HG02840 (cell line): ENCODE measurements at regions not wholly inside any gene's neighbourhood (a gene's known extent, or its start where the extent isn't known, plus 50 kb on each side); places are given as distances from the start of the nearest gene placed in this dataset.

Experiments used
- ATAC-seq: cut with Tn5 transposase; IDR thresholded peaks from one replicate; pipeline ENCODE4 v1.9.1; 2021; ENCODE audit warnings: mild to moderate bottlenecking, moderate library complexity, moderate number of reproducible peaks; ENCODE audit not compliant: unreplicated experiment, low FRiP score

DNA sequence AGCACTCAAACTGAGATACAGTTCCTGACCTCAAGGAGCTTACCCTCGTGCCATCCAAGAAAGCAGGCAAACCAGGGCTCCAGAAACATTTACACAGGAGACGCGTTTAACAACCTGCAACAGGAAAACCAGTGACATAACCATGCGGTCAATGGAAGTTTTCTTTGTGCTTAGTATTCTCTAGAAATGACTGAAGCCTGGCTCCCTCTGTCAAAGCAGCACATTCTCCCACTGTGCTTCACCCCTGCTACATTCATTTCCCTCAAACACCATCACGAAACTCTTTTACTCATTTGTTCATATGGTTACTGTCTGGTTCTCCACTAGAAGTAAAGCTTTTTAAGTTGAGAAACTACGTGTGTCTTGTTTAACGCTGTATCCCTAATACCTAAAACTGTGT lies 161.3 kb upstream of the CCND2 start:
- no peak for ATAC-seq

DNA sequence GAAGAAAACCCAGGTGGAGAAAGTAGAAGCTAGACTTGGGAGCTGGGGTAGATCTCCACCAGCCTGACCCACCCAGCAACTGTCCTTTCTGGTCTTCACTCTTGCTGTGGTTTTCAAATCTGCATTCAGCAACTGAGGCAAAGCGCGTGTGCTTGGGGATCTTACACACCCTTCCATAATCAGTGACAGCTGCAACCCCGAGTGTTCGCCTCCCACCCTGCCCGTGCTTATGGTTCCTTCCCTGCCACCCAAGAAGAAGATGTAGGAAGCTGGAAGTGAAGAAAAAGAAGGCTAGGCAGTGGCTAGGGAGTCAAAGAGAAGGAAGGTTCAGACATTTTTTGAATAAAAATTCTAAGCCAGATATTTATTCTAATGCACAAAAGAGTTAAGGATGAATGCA lies 162.6 kb upstream of the CCND2 start:
- ATAC-seq, result no peak

DNA sequence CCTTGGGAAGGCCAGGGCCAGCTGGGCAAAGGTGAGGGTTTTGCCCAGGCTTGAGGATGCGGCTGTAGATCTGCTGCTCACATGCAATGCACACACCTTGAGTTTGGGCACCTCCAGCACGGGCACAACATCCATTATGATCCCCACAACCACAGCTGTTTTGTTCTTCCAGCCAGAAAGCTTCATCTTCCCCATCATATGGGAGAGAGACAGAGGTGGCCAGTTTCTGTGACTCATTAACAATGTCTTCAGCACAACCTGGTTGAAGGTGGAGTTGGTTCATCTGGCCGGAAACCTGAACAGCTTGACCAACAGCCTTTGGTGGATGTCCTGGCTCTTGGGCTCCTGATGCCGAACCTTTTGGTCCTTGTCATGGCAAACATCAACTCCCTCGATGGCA lies 163.7 kb upstream of the CCND2 start:
- no peak for ATAC-seq

DNA sequence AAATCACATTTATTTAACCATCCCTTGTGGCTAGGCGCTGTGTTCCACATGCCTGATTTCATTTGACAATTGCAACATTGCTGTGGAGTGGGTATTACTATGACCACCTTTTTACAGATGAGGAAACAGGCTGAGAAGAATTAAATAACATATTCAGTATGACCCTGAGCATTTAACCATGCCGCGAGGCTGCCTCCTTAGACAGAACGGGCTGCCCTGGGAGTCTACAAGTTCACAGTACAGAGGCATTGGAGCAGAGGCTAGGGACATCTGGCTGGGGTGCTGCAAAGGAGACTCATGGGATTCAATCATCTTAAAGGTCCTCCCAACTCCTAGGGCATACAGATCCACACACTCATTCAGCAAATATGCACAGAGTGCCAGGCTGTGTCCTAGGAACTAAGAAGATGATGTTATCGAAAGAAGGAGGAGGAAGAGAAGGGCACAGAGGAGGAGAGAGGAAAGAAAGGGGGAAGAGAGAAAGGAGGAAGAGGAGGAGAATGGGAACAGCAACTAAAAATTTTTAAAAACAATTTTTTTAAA lies 164.7 kb upstream of the CCND2 start:
- ATAC-seq, result no peak

DNA sequence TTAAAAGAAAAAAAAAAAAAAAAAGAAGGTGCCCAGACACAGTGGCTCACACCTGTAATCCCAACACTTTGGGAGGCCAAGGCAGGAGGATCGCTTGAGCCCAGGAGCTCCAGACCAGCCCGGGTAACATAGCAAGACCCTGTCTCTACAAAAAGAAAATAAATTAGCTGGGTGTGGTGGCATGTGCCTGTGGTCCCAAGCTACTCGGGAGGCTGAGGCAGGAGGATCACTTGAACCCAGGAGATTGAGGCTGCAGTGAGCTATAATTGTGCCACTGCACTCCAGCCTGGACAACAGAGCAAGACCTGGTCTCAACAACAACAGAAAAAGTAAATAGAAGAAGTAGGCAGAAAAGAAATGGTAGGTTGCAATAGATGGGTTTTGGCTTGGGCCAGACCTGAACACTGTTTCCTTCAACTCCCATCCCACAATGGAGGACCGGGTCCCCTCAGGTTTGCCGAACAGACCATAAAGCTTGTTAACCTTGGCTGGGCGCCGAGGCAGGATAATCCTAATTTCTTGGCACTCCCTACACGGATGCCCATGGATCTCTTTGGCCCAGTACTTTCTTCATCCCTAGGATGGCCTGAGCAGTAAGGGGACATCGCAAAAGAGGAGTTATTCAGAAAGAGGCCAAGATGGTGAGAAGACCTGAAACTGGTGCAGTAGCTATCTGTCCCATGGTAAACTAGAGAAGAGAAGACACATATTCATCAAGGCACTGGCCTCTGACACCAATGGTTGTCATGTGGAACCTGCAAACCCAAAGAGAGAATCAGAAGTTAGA lies 165.5 kb upstream of the CCND2 start:
- no peak for ATAC-seq

DNA sequence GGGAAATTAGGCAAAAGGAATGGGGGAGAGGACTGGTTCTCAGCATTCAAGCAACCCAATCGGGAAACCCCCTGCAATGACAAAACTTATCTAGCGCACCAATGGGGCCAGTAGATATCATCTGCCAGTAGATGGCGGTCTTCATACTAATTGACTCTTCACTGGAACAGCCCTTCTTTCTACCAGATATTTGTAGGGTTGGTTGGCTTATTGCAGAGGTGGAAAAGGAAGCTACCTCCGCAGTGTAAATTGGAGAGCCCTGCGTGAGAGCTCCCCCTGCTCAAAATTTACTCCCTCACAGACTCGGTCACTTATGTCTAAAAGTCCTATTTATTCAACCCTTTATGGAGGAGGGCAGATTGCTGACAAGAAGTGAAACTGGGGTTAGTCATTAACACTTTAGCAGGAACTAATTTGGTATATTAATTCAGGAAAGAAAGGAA lies 166.1 kb upstream of the CCND2 start:
- ATAC-seq, result peak; percentile 67

DNA sequence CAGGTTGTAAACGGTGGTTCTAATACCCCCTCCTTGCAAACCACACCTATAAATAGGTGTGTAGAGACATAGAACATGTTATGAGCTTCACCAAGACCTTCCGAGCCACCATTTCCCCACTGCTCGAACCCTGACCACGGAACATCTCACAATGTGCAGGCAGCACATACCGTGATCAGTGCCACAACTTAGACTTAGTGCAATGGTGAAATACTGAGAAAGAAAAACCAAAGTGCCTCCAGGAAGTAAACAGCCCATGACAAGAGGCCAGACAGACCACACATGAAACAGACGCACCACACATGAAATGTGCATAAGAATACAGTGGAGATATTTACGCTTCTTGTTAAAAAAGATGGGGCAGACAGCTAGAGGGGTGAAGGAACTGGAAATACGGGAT lies 166.9 kb upstream of the CCND2 start:
- no peak for ATAC-seq

DNA sequence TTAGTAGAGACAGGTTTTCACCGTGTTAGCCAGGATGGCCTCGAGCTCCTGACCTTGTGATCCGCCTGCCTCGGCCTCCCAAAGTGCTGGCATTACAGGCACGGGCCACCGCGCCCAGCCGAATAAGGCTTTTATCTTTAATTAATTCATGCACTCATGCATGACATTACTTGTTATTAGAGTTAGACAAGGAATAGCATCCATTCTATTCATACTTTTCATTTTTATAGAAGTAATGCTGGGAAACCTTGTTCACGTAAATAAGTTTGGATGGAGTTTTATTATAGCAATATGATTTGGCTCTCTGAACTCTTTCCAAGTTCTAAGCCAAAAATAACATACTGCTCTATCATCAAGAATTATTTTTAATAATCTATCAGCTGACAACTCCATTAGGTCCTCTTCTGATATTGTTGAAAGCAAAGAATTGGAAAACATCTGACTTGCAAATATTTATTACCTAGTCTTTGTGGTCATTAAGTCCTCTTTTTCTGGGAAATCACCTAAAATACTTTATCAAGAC lies 168.8 kb upstream of the CCND2 start:
- ATAC-seq, result no peak

DNA sequence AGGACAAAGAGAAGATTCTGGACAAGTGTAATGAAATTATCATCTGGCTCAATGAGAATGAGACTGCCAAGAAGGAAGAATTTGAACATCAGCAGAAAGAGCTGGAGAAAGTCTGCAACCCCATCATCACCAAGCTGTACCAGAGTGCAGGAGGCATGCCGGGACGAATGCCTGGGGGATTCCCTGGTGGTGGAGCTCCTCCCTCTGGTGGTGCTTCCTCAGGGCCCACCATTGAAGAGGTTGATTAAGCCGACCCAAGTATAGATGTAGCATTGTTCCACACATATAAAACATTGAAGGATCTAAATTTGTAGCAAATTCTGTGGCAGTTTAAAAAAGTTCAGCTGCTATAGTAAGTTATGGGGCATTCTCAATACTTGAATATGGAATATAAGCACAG lies 174.3 kb upstream of the CCND2 start:
- no peak for ATAC-seq

DNA sequence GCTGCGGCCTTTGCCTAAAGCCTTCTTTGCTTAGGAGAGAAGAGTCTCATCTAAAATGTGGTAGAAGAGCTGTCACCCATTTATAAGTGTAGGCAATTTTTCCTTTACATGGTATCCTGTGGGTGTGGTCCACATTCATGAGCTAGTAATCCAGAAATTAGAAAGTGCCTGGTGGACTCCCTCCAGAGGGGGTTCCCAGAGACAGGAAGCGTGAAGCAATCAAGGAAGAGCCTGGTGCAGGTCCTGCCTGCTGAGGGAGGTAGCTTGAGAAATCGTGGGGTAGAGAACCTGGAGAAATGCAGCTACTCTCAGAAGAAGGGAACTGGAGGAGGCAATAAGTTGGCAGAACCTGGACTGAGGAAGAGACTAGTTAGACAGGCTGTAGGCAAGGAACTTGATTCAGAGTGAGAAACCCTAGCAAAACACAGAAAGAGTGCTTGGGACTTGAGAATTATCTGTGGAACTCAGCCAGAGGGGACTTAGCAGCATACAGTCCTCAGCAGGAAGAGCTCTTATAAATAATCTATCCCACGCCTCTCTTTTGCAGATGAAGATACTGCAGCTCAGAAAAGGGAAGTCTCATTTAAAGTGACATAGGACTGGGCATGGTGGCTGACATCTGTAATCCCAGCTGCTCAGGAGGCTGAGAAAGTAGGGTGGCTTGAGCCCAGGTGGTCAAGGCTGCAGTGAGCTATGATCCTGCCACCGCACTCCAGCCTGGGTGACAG lies 182.4 kb upstream of the CCND2 start:
- no peak for ATAC-seq

DNA sequence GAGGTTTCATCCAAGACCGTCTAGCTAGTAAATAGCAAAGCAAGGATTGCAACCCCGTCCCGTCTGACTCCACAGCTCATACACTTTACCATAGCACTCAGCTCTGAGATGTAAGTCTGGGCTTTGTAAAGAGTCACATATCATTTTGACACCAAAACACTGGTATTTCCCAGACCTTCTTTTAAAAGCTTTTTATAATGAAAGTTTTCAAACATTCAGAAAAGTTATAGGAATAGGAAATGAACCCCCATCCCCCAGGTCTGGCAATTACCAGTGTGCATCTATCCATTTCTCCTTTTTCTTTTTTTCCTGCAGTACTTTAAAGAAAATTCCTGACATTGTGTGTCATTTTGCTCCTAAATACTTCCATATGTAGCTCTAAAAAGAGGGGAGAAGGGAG lies 183.6 kb upstream of the CCND2 start:
- ATAC-seq, result no peak

DNA sequence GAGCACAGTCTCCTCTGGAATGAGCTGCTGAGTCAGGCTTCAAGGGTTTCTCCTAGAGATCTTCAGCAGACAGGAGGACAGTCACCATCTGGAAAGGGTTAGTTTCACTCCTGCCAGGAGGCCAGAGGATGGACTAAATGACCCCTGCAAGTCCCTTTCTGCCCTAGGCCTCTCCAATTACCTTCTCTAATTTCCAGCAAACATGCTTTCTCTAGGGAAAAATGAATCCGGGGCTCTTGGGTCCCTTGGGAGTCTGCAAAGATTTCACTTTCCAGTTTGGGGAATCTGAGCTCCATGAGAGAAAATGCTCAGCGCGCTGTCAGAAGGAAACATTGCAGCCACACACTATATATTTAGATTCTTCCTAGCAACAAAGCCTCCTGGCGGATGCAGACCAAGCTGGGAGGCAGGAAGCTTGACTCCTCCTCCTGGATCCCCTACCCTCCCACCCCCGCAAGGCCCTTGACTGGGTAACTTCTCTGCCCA lies 184.4 kb upstream of the CCND2 start:
- no peak for ATAC-seq

DNA sequence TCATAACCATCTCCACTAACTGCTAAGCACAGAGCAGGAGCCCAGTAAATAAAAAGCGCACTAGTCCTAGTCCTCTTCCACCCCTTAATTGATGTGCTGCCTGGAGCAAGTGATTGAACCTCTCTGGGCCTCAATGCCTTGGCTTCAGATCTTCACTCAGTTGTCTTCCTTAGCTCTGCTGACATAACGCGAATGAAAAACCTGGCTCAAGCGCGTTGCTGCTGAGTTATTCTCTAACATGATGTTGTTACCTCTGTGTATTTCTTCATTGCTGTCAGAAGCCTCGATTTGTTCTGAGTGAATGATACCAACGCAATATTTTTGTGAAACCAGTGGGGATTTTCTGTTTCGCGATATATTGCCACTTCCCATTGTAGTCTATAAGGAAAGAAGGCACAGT lies 185.1 kb upstream of the CCND2 start:
- ATAC-seq, result no peak

DNA sequence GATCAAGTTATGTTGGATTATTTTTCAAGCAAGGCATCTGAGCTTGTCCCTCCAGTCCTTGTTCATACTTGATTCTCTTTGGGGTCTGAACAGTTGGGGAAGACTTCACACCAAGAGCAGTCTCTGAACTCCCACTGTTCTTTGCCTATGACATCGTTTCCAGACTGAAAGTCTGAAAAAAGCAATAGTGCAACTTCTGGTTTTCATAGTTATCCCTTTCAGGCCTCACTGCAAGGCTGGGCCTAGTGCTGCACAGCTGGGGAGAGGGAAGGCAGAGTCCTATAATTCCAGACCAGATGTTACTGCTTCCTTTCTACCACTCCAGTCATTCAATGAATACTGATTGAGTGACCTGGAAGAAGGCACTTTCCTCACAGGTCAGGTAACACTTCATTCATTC lies 187.1 kb upstream of the CCND2 start:
- ATAC-seq, result no peak

DNA sequence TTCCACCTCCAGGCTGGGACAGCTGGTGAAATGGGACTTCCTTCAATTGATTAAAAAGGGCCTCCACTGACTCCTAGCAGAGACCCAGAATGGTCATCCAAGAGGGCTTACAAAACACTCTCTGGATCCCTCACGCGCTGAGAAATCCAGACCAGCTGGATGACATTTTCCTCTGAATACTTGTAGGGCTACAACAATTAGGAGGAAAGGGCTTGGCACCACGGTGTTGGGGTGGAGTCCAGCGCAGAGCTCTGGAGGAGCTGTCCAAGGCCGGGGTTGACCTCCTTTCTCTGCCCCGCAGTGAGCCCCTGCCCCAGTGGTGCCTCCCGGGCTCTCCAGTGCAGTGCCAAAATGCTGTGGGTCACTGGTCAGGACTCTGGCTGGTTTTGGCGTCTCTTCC lies 189.0 kb upstream of the CCND2 start:
- ATAC-seq, result no peak

DNA sequence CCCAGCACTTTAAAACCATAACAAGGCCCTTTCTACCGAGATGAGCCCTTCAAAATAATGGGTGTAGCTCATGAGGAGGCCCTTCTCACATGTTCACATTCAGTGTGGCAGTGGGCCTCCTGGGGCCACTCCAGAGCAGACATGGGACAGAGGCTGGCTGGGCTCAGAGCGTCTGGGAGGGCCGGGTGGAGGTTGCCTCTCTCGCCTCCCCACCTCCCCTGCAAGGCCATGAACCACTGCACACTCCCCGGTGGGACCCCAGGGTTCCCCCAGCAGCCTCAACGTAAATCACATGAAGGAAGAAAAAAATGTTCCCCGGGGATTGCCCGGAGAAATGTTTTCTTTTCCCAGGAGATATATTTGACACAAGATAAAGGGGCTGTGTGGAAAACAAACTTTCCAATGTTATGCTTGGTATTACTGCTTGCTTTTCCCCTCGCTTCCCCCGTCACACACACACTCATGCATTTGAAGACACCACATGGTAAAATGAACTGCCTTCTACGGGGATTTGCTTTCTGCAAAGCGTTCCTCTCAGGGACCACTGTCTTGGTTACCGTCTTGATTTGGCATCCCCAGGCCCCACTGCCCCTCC lies 190.7 kb upstream of the CCND2 start:
- ATAC-seq, result no peak

DNA sequence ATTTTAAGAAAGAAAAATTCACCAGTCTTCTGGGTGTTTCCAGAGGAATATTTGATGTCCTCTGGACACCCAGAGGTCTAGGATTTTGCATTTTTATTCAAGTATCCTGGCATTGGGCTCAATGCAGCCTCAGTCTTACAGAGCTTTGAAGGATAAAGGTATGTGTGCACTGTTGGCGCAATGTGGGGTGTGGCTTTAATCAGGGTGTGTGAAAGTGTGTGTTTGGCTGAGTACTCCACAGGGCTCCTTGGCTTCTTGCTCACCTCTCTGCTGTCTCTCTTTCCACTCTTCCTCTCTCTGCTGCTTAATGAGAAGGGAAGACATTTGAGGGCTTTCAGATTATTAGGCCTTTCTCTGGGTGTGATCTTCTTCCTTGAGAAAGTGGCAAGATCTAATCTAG lies 193.3 kb upstream of the CCND2 start:
- ATAC-seq, result no peak

DNA sequence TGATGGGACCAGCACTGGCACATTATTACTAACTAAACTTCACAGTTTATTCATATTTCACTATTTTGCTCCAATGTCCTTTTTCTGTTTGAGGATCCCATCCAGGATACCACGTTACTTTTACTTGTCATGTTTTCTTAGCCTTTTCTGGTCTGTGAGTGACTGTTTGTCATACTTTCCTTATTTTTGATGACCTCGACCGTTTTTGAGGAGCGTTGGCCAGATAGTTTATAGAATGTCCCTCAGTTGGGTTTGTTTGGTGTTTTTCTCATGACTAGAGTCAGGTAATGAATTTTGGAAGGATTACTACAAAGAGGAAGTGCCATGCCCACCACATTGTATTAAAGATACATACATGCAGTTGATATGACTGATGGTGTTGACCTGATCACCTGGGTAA lies 199.4 kb upstream of the CCND2 start:
- no peak for ATAC-seq

DNA sequence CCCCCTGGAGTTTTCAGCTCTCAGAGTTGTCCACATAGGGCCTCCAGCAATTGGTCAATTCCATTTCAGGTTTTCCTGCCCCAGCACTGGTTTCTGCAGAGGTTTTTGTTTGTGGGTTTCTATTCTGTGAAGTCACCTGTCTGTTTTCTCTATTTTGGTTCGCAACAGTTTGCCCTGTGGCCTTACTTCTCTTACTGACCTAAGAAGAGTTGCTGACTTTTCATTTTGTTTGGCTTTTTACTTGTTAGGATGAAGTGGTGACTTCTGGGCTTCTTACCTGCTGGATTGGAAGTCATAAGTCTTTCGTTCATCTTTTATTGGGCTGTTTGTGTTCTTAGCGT lies 196.4 kb upstream of the PARP11 start:
- ATAC-seq, result no peak

DNA sequence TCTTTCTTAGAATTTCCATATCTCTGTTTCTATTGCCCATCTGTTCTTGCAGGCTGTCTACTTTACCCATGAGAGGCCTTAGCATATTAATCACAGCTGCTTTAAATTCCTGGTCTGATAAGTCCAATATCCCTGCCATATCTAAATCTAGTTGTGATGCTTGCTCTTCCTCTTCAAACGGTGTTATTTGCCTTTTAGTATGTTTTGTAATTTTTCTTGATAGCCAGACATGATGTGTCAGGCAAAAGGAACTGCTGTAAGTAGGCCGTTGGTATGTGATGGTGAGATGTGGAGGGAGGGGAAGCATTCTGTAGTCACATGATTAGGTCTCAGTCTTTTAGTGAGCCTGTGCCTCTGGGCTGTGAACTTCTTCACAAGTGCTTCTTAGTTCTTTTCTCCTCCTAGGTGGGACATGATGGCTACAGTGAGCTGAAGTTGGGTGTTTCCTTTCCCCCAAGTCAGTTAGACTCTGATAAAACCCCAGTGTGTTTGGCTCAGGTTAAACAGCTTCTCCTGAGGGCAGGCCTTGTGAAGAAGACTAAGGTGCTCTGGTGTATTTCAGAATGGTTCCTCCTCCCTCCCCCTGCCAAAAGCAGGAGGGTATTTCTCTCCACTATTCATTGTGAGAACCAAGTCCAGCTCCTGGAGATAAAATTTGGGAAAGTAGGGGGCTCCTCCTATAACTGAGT lies 195.9 kb upstream of the PARP11 start:
- ATAC-seq, result no peak

DNA sequence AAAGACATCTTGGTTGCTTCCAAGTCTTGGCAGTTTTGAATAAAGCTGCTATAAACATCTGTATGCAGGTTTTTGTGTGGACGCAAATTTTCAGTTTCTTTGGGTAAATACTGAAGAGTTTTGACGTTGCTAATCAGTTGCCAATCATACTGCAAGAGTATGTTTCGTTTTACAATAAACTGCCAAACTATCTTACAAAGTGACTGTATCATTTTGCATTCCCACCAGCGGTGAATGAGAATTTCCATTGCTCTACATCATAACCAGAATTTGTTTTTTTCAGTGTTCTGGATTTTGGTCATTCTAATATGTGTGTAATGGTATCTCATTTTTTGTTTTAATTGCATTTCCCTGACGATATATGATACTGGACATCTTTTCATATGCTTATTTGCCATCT lies 190.8 kb upstream of the PARP11 start:
- ATAC-seq, result no peak
